ENCODE measurements at regions not wholly inside any gene's neighbourhood (a gene's known extent, or its start where the extent isn't known, plus 50 kb on each side); places are given as distances from the start of the nearest gene placed in this dataset.
"Not testable (repeated sequence)": the region's sequence is repeated elsewhere in the genome, so short reads cannot be mapped to it uniquely, and the experiment has no call there.

DNA sequence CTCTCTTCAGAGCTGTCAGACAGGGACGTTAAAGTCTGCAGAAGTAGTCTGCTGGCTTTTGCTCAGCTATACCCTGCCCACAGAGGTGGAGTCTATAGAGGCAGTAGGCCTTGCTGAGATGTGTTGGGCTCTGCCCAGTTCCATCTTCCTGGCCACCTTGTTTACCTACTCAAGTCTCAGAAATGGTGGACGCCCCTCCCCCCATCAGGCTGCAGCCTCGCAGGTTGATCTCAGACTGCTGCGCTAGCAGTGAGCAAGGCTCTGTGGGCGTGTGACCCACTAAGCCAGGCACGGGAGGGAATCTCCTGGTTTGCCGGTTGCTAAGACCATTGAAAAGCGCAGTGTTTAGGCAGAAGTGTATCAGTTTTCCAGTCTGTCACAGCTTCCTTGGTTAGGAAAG is 305.0 kb downstream of the BCKDHB start:
- DNase-seq (ENCODE audit: low read depth in 2 of 2) = no peak

DNA sequence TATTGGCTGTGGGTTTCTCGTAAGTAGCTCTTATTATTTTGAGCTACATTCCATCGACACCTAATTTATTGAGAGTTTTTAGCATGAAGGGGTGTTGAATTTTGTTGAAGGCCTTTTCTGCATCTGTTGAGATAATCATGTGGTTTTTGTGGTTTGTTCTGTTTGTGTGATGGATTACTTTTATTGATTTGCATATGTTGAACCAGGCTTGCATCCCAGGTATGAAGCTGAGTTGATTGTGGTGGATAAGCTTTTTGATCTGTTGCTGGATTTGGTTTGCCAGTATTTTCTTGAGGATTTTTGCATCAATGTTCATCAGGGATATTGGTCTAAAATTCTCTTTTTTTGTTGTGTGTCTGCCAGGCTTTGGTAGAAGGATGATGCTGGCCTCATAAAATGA is 301.5 kb downstream of the BCKDHB start:
- not testable (repeated sequence) for DNase-seq (ENCODE audit: low read depth in 2 of 2)

DNA sequence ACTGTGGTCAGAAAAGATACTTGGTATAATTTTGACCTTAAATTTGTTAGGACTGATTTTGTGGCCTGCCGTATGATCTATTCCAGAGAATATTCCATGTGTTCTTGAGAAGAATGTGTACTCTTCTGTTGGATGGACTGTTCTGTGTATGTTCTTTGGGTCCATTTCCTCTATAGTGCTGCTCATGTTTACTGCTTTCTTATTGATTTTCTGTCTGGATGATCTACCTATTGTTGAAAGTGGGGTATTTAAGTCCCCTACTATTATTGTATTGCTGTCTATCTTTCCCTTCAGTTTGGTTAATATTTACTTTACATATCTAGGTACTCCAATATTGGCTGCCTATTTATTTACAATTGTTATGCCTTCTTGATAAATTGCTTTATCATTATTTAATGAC is 298.4 kb downstream of the BCKDHB start:
- no peak for DNase-seq (ENCODE audit: low read depth in 2 of 2)

DNA sequence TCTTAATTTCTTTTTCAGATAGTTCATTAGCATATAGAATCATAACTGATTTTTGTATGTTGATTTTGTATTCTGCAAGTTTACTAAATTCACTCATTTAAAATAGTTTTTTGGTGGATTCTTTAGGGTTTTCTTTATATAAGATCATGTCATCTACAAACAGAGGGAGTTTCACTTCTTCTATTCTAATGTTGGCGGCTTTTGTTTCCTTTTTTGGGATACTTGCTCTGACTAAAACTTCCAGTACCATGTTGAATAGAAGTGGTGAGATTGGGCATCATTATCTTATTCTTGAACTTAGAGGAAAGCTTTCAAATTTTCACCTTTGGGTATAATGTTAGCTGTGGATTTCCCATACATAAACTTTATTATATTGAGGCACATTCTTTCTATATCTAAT is 296.9 kb downstream of the BCKDHB start:
- no peak for DNase-seq (ENCODE audit: low read depth in 2 of 2)

DNA sequence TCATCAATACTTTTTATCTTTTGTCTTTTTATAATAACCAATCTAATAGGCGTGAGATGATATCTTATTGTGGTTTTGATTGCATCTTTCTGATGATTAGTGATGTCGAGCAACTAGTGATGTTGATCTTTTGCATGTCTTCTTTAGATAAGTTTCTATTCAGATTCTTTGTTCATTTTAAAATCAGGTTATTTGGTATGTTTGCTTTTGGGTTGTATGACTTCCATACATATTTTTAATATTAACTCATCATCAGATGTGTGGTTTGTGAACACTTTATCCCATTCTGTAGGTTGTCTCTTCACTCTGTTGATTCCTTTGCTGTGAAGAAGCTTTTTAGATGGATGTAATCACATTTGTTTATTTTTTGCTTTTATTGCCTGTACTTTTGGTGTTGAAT is 295.8 kb downstream of the BCKDHB start:
- DNase-seq (ENCODE audit: low read depth in 2 of 2) = no peak

Data from stimulated activated CD8-positive, alpha-beta memory T cell treated with anti-CD3 and anti-CD28 coated beads, Interleukin-7, amount 100 ng/mL, for 4 hours (primary cell).